ENCODE measurements at regions not wholly inside any gene's neighbourhood (a gene's known extent, or its start where the extent isn't known, plus 50 kb on each side); places are given as distances from the start of the nearest gene placed in this dataset.

DNA sequence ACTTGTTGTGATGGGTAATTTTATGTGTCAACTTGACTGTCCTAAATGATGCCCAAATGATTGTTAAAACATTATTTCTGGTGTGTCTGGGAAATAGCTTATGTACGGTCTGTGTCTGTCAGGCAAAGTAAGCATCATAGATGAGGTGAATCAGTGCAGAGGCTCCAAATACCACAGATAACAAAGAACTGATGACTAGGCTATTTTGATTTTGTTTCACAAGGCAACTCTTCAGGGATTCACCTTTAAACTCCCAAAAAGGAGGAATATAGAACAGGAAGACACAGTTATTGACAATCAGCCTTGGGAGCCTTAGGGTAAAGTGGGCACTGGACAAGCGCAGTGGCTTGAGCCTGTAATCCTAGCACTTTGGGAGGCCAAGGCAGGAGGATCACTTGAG is 290.7 kb downstream of the PCDH10 start:
- no peaks in the 10 kb centered on the region for H3K27me3 ChIP-seq (ENCODE audit: control insufficient read depth in 4 of 4, insufficient read depth in 4 of 4, low read length in 3 of 4)
- no peaks in the 10 kb centered on the region for H3K36me3 ChIP-seq (ENCODE audit: control insufficient read depth in 4 of 4, insufficient read depth in 3 of 4, low read depth in 1 of 4, low read length in 3 of 4)
- no peak overlapping the region for H3K9ac ChIP-seq (ENCODE audit: low read depth in 1 of 2, low read length in 2 of 2)
- 89% methylated on average over 2 of the region's 2 CpGs for WGBS
- no peak for DNase-seq (ENCODE audit: low spot score)
- TF ChIP-seq REST (IDR thresholded peaks at IDR 0.05) (no peak), FOXA2 (IDR thresholded peaks at IDR 0.05) (no peak), JUND (IDR thresholded peaks at IDR 0.05) (no peak), RAD21 (IDR thresholded peaks at IDR 0.05) (no peak), SP1 (IDR thresholded peaks at IDR 0.05) (no peak), EGR1 (IDR thresholded peaks at IDR 0.05; ENCODE audit: low read depth in 2 of 2) (no peak), MAX (IDR thresholded peaks at IDR 0.05) (no peak), GABPA (IDR thresholded peaks at IDR 0.05 in 1 of 2, conservative IDR thresholded peaks at IDR 0.05 in 1 of 2) (no peak), FOXA1 (IDR thresholded peaks at IDR 0.05) (no peak), HNF4G (IDR thresholded peaks at IDR 0.05) (no peak), RXRA (IDR thresholded peaks at IDR 0.05) (no peak), ATF3 (IDR thresholded peaks at IDR 0.05) (no peak), TAF1 (conservative IDR thresholded peaks at IDR 0.05) (no peak)
- TF ChIP-seq, protein P1, sequence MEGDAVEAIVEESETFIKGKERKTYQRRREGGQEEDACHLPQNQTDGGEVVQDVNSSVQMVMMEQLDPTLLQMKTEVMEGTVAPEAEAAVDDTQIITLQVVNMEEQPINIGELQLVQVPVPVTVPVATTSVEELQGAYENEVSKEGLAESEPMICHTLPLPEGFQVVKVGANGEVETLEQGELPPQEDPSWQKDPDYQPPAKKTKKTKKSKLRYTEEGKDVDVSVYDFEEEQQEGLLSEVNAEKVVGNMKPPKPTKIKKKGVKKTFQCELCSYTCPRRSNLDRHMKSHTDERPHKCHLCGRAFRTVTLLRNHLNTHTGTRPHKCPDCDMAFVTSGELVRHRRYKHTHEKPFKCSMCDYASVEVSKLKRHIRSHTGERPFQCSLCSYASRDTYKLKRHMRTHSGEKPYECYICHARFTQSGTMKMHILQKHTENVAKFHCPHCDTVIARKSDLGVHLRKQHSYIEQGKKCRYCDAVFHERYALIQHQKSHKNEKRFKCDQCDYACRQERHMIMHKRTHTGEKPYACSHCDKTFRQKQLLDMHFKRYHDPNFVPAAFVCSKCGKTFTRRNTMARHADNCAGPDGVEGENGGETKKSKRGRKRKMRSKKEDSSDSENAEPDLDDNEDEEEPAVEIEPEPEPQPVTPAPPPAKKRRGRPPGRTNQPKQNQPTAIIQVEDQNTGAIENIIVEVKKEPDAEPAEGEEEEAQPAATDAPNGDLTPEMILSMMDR (IDR thresholded peaks at IDR 0.05; ENCODE audit: low read depth, low read length, missing input control) = no peak
- no peaks in the 10 kb centered on the region for H3K4me1 ChIP-seq (ENCODE audit: control insufficient read depth in 4 of 4, insufficient read depth in 4 of 4, low read length in 3 of 4)
- no peak overlapping the region for H3K27ac ChIP-seq (ENCODE audit: low read depth in 1 of 2, low read length in 2 of 2)
- H3K9me3 ChIP-seq (ENCODE audit: control insufficient read depth in 4 of 4, low read length in 3 of 4) = no peaks in the 10 kb centered on the region
- H3K4me3 ChIP-seq (ENCODE audit: low read depth in 1 of 3, low read length in 3 of 3) = no peak overlapping the region

- WGBS = 70% methylated on average over 4 of the region's 4 CpGs
- DNase-seq (ENCODE audit: low spot score) = no peak
- H3K9ac ChIP-seq (ENCODE audit: low read depth in 1 of 2, low read length in 2 of 2) = no peak overlapping the region
- TF ChIP-seq EGR1 (IDR thresholded peaks at IDR 0.05; ENCODE audit: low read depth in 2 of 2) (no peak), NR2F2 (IDR thresholded peaks at IDR 0.05) (no peak), YY1 (IDR thresholded peaks at IDR 0.05) (no peak), HNF4G (IDR thresholded peaks at IDR 0.05) (no peak), RAD21 (IDR thresholded peaks at IDR 0.05) (no peak), MAX (IDR thresholded peaks at IDR 0.05) (no peak), HNF4A (conservative IDR thresholded peaks at IDR 0.05) (no peak), GABPA (IDR thresholded peaks at IDR 0.05 in 1 of 2, conservative IDR thresholded peaks at IDR 0.05 in 1 of 2) (no peak), JUND (IDR thresholded peaks at IDR 0.05) (no peak), SP1 (IDR thresholded peaks at IDR 0.05) (no peak), TAF1 (conservative IDR thresholded peaks at IDR 0.05) (no peak), ATF3 (IDR thresholded peaks at IDR 0.05) (no peak), FOXA1 (IDR thresholded peaks at IDR 0.05) (no peak), ZBTB33 (IDR thresholded peaks at IDR 0.05) (no peak), RXRA (IDR thresholded peaks at IDR 0.05) (no peak)
- TF ChIP-seq, protein P1 (IDR thresholded peaks at IDR 0.05; ENCODE audit: low read depth, low read length, missing input control) = no peak
Measured at GRCh38 chr4:133424605-133425004, 275.5 kb downstream of the PCDH10 start.

More at GRCh38 chr4:133424605-133425004, 275.5 kb downstream of the PCDH10 start:
- H3K9me3 ChIP-seq (ENCODE audit: control insufficient read depth in 4 of 4, low read length in 3 of 4) = no peaks in the 10 kb centered on the region
- no peak overlapping the region for H3K4me3 ChIP-seq (ENCODE audit: low read depth in 1 of 3, low read length in 3 of 3)
- H3K27me3 ChIP-seq (ENCODE audit: control insufficient read depth in 4 of 4, insufficient read depth in 4 of 4, low read length in 3 of 4) = no peaks in the 10 kb centered on the region
- H3K27ac ChIP-seq (ENCODE audit: low read depth in 1 of 2, low read length in 2 of 2) = no peak overlapping the region
- H3K4me1 ChIP-seq (ENCODE audit: control insufficient read depth in 4 of 4, insufficient read depth in 4 of 4, low read length in 3 of 4) = no peaks in the 10 kb centered on the region
- no peaks in the 10 kb centered on the region for H3K36me3 ChIP-seq (ENCODE audit: control insufficient read depth in 4 of 4, insufficient read depth in 3 of 4, low read depth in 1 of 4, low read length in 3 of 4)
